Testis (tissue), 2 donors: ENCODE measurements at regions not wholly inside any gene's neighbourhood (a gene's known extent, or its start where the extent isn't known, plus 50 kb on each side); places are given as distances from the start of the nearest gene placed in this dataset.
"Not testable (repeated sequence)": the region's sequence is repeated elsewhere in the genome, so short reads cannot be mapped to it uniquely, and the experiment has no call there.

Experiments
- POLR2A ChIP-seq: fragments of 450-650 bp; IDR thresholded peaks from one replicate; pipeline ENCODE4 v1.6.1; 2017; ENCODE audit warnings: antibody characterized with exemption, mild to moderate bottlenecking, moderate library complexity
- TF ChIP-seq, protein P1 (sequence below), 3 experiments: fragments of 450-650 bp in 2 of 3; fragments of 200-600 bp in 1 of 3; sonication (generic) in 1 of 3; IDR thresholded peaks; one replicate each; pipeline ENCODE4 v1.5.1; 2016 to 2019; ENCODE audit warnings: antibody characterized with exemption in 3 of 3, mild to moderate bottlenecking in 2 of 3, moderate library complexity in 1 of 3

- TF ChIP-seq, protein P1, sequence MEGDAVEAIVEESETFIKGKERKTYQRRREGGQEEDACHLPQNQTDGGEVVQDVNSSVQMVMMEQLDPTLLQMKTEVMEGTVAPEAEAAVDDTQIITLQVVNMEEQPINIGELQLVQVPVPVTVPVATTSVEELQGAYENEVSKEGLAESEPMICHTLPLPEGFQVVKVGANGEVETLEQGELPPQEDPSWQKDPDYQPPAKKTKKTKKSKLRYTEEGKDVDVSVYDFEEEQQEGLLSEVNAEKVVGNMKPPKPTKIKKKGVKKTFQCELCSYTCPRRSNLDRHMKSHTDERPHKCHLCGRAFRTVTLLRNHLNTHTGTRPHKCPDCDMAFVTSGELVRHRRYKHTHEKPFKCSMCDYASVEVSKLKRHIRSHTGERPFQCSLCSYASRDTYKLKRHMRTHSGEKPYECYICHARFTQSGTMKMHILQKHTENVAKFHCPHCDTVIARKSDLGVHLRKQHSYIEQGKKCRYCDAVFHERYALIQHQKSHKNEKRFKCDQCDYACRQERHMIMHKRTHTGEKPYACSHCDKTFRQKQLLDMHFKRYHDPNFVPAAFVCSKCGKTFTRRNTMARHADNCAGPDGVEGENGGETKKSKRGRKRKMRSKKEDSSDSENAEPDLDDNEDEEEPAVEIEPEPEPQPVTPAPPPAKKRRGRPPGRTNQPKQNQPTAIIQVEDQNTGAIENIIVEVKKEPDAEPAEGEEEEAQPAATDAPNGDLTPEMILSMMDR (IDR thresholded peaks at IDR 0.05), result not testable (repeated sequence)
- TF ChIP-seq POLR2A, result not testable (repeated sequence)
These were observed 79.8 kb upstream of the IL33 start for GRCh38 chr9:6135780-6136179.
